ENCODE measurements at regions not wholly inside any gene's neighbourhood (a gene's known extent, or its start where the extent isn't known, plus 50 kb on each side); places are given as distances from the start of the nearest gene placed in this dataset.

DNA sequence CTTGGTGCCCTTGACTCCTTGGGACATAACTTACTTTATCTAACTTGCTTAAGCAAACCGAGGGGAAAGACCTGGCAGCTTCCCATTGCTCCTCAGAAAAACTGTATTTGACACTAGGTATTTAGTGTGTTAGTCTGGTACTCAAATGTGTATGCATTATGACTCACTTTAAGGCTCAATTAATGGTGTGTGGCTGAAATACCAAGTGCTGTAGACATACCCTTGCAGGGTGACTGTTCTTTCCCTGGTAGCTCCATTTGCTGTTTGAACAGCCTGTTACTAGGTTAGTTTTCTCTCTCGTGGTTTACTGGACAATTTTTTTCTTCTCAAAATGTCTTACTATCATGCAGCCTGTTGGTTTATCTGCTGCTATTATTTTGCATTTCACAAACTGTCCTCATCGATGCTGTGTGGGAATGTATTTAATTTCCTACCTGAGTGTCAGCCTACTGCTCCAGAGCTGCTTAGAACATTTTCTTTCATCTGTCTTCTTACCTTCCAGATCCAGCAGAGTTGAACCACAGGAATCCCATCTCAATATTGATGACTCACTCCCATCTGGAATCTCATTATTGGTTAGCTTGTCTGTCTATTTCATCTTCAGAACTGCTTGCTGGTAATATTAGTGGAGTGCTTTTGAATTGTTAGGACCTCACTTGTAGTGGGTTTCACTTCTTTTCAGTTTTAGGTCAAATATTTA, 158.0 kb upstream of the FAT1 start:
- ATAC-seq, result no peak
- DNase-seq, result no peak
- Mint-ChIP-seq H3K27me3 (ENCODE audit: low read depth) (no peaks in the 10 kb centered on the region), H3K4me1 (ENCODE audit: low read depth) (no peaks in the 10 kb centered on the region), H3K9me3 (peaks cover 12% of the 10 kb centered on the region), H3K36me3 (ENCODE audit: insufficient read depth) (no peaks in the 10 kb centered on the region), H3K4me3 (no peak overlapping the region)

DNA sequence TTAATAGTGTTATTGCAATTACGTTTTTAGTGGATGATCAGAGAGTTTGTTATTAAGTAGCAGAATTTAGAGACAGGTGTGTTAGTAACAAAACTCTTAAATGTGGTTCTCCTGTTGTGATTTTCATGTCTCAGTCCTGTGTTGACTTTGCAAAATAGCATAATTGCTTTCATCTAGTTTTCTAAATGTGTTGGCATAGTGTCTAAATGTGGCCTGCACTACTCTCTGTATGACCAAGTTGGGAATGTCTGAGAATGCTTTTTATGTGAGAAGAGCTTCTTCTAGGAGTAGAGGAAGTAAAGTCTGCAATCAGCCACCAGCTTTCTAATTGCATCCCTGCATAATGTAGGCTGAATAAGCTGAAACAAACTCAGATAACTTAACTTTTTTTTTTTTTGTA, 158.6 kb upstream of the FAT1 start:
- no peak for ATAC-seq
- no peaks in the 10 kb centered on the region for H3K4me1 Mint-ChIP-seq (ENCODE audit: low read depth)
- no peak overlapping the region for H3K4me3 Mint-ChIP-seq
- H3K9me3 Mint-ChIP-seq, result peaks cover 12% of the 10 kb centered on the region
- no peaks in the 10 kb centered on the region for H3K27me3 Mint-ChIP-seq (ENCODE audit: low read depth)
- DNase-seq, result no peak
- H3K36me3 Mint-ChIP-seq (ENCODE audit: insufficient read depth), result no peaks in the 10 kb centered on the region

DNA sequence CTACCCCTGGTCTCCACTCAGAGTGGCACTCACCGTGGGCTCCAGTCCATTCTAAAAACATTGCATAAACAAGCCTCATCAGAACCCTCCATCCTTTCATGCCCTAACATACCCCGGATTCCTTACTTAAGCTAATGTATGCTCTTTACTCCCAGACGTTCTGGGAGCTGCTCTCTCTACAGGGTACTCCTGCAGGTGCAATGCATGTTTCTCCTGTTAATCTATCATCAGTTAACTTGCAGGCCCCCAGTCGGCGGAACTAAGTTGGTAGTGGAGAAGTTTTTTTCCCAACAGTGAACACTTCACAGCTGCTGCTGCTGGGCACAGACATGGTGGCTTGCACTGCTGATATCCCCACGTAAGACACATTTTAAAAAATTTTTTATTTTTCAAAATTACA, 161.6 kb upstream of the FAT1 start:
- no peak for DNase-seq
- H3K36me3 Mint-ChIP-seq (ENCODE audit: insufficient read depth), result no peaks in the 10 kb centered on the region
- no peak overlapping the region for H3K4me3 Mint-ChIP-seq
- no peaks in the 10 kb centered on the region for H3K4me1 Mint-ChIP-seq (ENCODE audit: low read depth)
- H3K9me3 Mint-ChIP-seq, result peaks cover 11% of the 10 kb centered on the region
- no peaks in the 10 kb centered on the region for H3K27me3 Mint-ChIP-seq (ENCODE audit: low read depth)
- no peak for ATAC-seq

DNA sequence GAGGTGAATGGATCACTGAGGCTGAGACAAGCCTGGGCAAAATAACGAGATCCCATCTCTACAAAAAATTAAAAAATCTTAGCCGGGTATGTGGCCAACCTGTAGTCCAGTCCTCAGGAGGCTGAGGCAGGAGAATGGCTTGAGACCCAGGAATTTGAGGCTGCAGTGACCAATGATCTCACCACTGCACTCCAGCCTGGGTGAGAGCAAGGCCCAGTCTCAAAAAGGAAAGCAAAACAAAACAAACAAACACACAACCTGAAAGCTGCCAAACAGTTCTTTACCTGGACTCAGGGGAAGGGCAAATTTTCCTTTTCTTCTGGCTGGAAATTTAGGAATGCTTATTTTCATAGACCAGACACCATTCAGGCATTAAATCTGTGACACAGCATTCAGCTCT, 163.1 kb upstream of the FAT1 start:
- Mint-ChIP-seq H3K27me3 (ENCODE audit: low read depth) (no peaks in the 10 kb centered on the region), H3K4me3 (no peak overlapping the region), H3K9me3 (peaks cover 16% of the 10 kb centered on the region), H3K4me1 (ENCODE audit: low read depth) (no peaks in the 10 kb centered on the region), H3K36me3 (ENCODE audit: insufficient read depth) (no peaks in the 10 kb centered on the region)
- no peak for DNase-seq
- ATAC-seq, result no peak

DNA sequence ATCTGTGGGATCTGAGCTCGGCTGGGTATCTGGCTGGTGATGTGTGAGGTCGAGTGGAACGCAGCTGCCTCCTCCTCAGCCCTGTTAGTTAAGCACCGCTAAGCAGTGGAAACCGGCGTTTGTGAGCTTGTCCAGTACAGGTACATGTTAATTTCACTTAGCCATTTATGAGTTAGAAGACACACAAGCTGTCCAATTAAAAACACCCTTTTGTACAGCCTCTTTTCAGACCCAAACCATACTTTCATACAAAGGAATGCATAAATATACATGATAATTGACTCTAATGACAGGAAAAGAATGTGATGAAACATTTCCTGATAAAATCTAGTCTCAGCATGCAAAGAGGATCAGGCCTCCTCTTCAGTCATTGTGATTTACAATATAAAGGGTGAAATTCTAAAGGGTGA, 163.6 kb upstream of the FAT1 start:
- Mint-ChIP-seq H3K4me3 (no peak overlapping the region), H3K27me3 (ENCODE audit: low read depth) (no peaks in the 10 kb centered on the region), H3K36me3 (ENCODE audit: insufficient read depth) (no peaks in the 10 kb centered on the region), H3K4me1 (ENCODE audit: low read depth) (no peaks in the 10 kb centered on the region), H3K9me3 (peaks cover 12% of the 10 kb centered on the region)
- ATAC-seq, result no peak
- DNase-seq, result no peak

DNA sequence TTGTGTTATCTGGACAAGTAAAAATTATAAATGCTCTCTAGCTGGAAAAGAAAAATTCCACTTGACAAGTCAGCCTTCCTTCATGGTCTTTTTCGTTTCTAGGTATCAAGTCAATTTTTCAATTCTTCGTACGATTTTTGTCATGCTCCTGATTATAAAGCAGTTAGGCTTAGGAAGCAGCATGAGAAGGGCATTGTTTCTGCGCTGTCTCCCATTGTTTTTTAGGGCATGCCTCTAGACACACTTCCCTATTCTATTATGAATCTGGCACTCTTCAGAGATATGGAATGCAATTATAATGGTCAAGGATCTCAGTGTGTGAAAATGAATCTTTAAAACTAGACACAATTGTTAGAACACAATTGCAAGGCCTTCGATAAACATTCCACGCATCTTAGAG, 164.1 kb upstream of the FAT1 start:
- Mint-ChIP-seq H3K4me1 (ENCODE audit: low read depth) (no peaks in the 10 kb centered on the region), H3K4me3 (no peak overlapping the region), H3K27me3 (ENCODE audit: low read depth) (no peaks in the 10 kb centered on the region), H3K9me3 (peaks cover 12% of the 10 kb centered on the region), H3K36me3 (ENCODE audit: insufficient read depth) (no peaks in the 10 kb centered on the region)
- no peak for ATAC-seq
- no peak for DNase-seq

DNA sequence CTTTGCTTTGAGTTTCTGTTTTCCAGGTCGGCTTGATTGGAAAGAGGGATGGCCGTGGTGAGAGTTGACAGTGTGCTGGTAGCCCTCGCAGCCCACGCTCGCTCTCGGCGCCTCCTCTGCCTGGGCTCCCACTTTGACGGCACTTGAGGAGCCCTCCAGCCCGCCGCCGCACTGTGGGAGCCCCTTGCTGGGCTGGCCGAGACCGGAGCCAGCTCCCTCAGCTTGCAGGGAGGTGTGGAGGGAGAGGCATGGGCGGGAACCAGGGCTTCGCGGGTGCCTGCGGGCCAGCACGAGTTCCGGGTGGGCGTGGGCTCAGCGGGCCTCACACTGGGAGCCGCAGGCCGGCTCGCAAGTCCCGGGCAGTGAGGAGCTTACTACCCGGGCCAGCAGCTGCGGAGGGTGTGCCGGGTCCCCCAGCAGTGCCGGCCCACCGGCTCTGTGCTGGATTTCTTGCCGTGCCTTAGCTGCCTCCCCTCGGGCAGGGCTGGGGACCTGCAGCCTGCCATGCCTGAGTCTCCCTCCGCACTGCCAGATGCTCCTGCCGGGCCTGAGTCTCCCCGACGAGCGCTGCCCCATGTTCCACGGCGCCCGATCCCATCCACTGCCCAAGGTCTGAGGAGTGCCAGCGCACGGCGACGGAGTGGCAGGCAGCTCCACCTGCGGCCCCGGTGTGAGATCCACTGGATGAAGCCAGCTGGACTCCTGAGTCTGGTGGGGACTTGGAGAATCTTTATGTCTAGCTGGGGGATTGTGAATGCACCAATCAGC, 166.4 kb upstream of the FAT1 start:
- ATAC-seq, result no peak
- H3K36me3 Mint-ChIP-seq (ENCODE audit: insufficient read depth), result no peaks in the 10 kb centered on the region

DNA sequence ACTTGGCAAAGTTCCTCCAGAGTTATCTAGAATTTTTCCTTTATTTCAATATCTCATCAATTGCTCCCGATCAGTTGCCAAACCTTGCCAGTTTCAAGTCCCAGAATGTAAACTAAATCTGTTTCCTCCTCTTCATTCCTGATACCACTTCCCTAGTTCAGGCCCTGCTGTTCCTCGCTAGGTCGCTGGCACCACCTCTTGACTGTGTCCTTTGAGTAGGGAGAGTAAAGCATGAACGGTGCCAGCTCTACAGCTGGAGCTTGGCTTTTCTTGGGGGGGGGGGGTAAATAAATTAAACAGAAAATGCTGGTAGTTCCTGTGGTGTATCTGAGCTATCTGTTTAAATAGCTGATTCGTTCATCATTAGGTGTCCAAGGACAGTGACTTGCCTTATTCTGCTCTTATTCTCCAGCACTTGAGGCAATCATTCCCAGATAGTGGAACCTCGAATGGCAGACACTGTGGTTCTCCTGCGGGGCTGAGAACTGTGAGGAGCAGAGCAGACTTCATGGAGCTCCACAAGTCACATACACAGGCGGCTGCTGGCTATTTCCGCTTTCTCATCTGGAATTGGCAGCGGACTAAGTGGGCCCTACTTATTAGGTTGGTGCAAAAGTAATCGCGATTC, 168.3 kb upstream of the FAT1 start:
- Mint-ChIP-seq H3K36me3 (ENCODE audit: insufficient read depth) (no peaks in the 10 kb centered on the region), H3K27me3 (ENCODE audit: low read depth) (no peaks in the 10 kb centered on the region), H3K4me3 (no peak overlapping the region), H3K4me1 (ENCODE audit: low read depth) (no peaks in the 10 kb centered on the region), H3K9me3 (peaks cover 20% of the 10 kb centered on the region)
- DNase-seq (no peak), ATAC-seq (no peak)

More for the DNA sequence above, 166.4 kb upstream of the FAT1 start:
- peaks cover 16% of the 10 kb centered on the region for H3K9me3 Mint-ChIP-seq
- H3K4me1 Mint-ChIP-seq (ENCODE audit: low read depth), result no peaks in the 10 kb centered on the region
- no peaks in the 10 kb centered on the region for H3K27me3 Mint-ChIP-seq (ENCODE audit: low read depth)
- H3K4me3 Mint-ChIP-seq, result no peak overlapping the region
- no peak for DNase-seq

DNA sequence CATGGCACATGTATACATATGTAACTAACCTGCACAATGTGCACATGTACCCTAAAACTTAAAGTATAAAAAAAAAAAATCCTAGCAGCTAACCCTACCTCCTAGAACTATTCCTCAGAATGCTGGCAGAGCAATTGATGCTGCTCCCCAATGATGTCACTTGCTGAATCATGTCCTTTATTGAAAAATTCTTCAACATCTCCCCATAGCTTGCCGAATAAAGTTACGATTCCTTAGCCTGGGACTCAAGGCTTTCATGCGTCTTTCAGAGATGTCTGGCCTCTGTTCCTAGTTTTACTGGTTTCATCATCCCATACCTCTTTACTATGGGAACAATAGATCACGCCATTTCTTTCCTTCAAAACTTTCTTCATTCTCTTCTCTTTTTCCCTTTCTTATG, 174.7 kb upstream of the FAT1 start:
- peaks cover 14% of the 10 kb centered on the region for H3K9me3 Mint-ChIP-seq
- H3K4me3 Mint-ChIP-seq, result no peak overlapping the region
- no peak for DNase-seq

DNA sequence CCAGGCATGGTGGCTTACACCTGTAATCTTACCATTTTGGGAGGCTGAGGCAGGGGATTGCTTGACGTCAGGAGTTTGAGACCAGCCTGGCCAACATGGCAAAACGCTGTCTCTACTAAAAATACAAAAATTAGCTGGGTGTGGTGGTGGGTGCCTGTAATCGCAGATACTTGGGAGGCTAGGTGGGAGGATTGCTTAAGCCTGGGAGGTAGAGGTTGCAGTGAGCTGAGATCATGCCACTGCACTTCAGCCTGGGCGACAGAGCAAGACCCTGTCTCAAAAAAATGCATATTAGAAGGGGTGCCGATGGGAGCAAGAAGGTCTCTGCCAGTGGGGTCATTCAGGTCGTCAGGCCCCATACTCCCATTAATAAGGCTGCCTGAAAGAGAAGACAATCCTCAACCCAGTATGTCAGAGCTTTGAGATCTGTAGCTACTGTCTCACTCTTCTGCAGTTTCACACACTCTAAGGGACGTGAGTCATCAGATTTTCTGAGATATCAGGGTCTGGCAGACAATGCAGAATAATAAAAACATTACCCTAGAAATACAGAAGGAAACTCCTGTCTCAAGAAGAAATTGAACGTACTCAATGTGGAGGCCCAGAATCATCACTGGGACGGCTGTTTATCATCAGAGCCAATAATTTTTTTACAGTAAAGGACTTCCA, 176.7 kb upstream of the FAT1 start:
- no peaks in the 10 kb centered on the region for H3K4me1 Mint-ChIP-seq (ENCODE audit: low read depth)
- no peaks in the 10 kb centered on the region for H3K36me3 Mint-ChIP-seq (ENCODE audit: insufficient read depth)
- peaks cover 14% of the 10 kb centered on the region for H3K9me3 Mint-ChIP-seq
- ATAC-seq, result no peak
- DNase-seq, result no peak
- H3K4me3 Mint-ChIP-seq, result no peak overlapping the region
- no peaks in the 10 kb centered on the region for H3K27me3 Mint-ChIP-seq (ENCODE audit: low read depth)

More for the DNA sequence above, 174.7 kb upstream of the FAT1 start:
- Mint-ChIP-seq H3K27me3 (ENCODE audit: low read depth) (no peaks in the 10 kb centered on the region), H3K4me1 (ENCODE audit: low read depth) (no peaks in the 10 kb centered on the region), H3K36me3 (ENCODE audit: insufficient read depth) (no peaks in the 10 kb centered on the region)
- ATAC-seq, result no peak

DNA sequence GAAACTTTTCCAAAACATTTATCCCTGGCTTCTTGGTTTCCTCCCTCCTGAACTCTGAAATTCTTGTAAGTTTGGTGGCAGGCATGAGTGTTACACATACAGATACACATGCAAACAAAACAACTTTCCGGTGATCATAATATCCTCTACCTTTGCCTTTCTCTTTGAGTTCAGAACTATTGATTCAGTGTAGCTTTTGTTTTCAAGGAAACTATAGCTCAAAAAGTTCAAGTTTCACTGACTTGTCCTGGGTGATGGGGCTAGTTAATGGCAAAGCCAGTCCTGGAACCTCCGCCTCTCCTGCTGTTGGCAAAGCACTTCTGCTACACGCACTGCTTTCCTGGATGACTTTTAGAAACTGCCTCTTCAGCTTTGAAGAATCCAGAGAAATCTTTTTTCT, 177.3 kb upstream of the FAT1 start:
- H3K27me3 Mint-ChIP-seq (ENCODE audit: low read depth), result no peaks in the 10 kb centered on the region
- no peak for DNase-seq
- H3K9me3 Mint-ChIP-seq, result peaks cover 17% of the 10 kb centered on the region
- H3K4me1 Mint-ChIP-seq (ENCODE audit: low read depth), result no peaks in the 10 kb centered on the region
- H3K36me3 Mint-ChIP-seq (ENCODE audit: insufficient read depth), result no peaks in the 10 kb centered on the region
- no peak overlapping the region for H3K4me3 Mint-ChIP-seq
- no peak for ATAC-seq

DNA sequence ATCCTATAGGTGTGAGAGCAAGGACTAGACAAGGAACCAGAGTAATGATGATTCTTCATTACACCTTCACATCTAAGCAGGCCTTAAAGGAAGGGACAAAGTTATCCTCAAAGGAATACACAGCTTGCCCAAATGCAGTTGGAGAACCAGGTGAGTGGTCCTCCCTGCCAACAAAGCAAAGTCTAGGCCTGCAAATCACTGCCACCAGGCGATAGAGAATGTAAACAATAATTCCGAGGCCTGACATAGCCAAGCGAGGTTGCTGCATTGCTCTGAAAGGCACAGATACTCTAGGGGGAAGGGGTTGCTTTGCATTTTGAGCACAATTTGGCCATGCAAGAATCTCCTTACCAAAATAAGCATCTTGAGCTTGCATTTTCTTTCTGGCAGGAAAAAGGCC, 178.2 kb upstream of the FAT1 start:
- no peaks in the 10 kb centered on the region for H3K36me3 Mint-ChIP-seq (ENCODE audit: insufficient read depth)
- no peaks in the 10 kb centered on the region for H3K4me1 Mint-ChIP-seq (ENCODE audit: low read depth)
- no peak for DNase-seq
- H3K27me3 Mint-ChIP-seq (ENCODE audit: low read depth), result no peaks in the 10 kb centered on the region
- no peak overlapping the region for H3K4me3 Mint-ChIP-seq
- ATAC-seq, result no peak
- H3K9me3 Mint-ChIP-seq, result peaks cover 15% of the 10 kb centered on the region

DNA sequence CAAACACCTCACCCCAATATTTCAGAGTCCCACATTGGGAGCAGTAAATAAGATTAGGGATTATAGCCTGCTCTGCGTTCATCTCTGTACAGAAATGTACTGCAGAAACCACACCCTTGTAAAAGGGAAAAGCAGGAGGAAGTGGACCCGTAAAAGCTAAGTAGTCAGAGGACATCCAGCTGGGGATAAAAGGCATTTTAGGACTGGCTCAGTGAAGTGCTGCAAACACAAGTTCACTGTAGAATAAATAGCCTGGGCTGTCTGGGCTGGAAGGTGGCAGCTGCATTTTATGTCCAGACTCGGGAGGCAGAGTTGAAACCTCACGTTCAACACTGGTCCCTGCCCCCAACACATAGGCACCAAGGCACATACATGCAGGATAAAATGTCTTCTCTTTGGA, 178.7 kb upstream of the FAT1 start:
- peaks cover 13% of the 10 kb centered on the region for H3K9me3 Mint-ChIP-seq
- no peak overlapping the region for H3K4me3 Mint-ChIP-seq
- no peaks in the 10 kb centered on the region for H3K27me3 Mint-ChIP-seq (ENCODE audit: low read depth)
- H3K36me3 Mint-ChIP-seq (ENCODE audit: insufficient read depth), result no peaks in the 10 kb centered on the region
- DNase-seq (no peak), ATAC-seq (no peak)
- H3K4me1 Mint-ChIP-seq (ENCODE audit: low read depth), result no peaks in the 10 kb centered on the region

DNA sequence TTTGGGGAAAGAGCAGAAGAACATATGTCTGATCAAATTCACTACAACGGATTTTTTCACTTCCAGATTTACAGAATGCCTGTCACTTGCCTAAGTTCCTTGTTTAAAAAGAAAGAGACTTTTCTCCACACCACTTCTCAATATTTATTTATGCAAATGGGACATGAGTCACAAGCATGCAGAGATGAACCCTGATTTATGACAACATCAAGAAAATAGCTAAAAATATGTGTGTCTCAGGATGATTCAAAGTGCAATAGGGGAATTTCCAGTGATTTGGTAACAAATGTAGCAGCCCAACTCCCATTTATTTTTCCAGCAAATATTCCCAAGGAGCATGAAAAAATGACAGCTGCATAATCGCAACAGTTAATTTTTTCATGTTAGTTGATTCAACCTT, 180.4 kb upstream of the FAT1 start:
- Mint-ChIP-seq H3K4me3 (no peak overlapping the region), H3K36me3 (ENCODE audit: insufficient read depth) (no peaks in the 10 kb centered on the region), H3K4me1 (ENCODE audit: low read depth) (no peaks in the 10 kb centered on the region), H3K27me3 (ENCODE audit: low read depth) (no peaks in the 10 kb centered on the region), H3K9me3 (peaks cover 7% of the 10 kb centered on the region)
- DNase-seq (no peak), ATAC-seq (no peak)
